ENCODE measurements at regions not wholly inside any gene's neighbourhood (a gene's known extent, or its start where the extent isn't known, plus 50 kb on each side); places are given as distances from the start of the nearest gene placed in this dataset.
"Not testable (repeated sequence)": the region's sequence is repeated elsewhere in the genome, so short reads cannot be mapped to it uniquely, and the experiment has no call there.

DNA sequence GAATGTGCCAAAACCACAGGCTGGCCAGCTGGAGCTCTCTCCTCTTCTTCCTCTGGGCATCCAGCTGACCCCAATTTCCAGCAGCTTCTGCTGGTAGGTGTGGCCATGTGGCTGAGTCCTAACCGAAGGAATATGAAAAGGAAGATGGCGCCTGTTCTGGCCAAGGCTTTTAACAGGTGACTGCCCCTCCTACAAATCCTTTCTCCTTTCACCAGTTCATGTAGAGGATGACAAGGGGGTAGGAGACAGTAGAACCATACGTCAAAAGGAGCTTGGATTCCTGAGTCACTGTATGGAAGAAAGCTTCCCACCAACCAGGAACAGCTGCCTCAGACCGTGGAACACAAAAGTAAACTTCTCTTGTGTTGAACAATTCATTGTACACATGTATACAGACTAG, 316.7 kb upstream of the IGF1R start:
- DNase-seq, result no peak

DNA sequence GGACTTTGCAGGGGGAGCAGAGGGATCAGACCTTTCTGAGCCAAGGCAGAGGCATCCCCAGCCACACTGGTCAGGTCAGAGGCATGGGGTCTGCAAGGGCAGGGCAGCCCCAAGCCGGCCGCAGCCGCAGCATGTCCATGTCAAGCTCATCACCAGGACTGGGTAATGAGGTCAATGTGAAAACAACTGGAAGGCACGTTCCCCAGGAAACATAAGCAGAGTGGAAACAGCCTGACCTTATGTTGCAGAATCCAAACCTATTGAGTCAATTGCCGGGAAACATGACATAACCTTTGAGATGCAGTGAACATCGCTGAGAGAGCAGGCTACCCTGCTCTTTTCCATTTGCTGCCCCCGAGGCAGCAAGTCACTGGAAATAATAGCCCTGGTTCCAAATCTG, 315.1 kb upstream of the IGF1R start:
- DNase-seq, result no peak

DNA sequence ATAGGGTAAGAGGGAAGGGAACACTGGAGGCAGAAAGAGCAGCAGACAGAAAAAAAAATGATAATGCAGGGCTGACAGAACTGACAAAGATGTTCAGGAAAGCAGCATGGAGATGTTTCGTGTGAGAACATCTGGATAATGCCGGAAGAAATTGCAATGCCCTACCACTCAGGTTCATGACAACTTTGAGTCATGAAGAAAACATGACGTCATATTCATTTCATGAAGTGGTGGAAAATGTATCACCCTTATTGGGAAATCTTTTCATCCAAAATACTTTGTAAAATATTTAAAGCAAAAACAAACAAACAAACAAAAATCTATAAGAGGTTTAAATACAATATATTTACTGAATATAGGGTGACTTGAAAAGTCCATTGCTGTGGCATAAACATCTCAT, 305.4 kb upstream of the IGF1R start:
- DNase-seq, result no peak

GRCh38 chr15:98344591-98344990, 303.7 kb upstream of the IGF1R start:
- no peak for DNase-seq

GRCh38 chr15:98347001-98347400, 301.3 kb upstream of the IGF1R start:
- DNase-seq, result no peak

GRCh38 chr15:98347866-98348265, 300.5 kb upstream of the IGF1R start:
- DNase-seq, result no peak

DNA sequence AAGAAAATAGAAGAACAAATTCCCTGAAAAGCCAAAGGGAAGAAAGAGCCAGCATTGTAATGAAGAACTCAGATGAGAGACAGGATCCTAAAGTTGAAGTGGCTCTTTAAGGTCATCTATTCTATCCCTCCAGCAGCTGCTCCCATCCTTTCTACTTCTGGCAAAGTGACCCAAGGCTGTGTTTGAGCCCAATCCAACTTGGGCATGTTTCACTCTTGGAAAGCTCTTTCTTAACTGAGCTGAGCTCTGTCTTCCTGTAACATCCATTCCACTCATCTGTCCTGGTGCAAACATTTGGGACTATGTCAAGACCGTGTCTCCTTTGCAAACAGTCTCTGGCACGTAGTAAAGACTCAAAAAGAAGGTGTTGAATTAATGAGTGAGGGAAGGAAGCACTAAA, 298.1 kb upstream of the IGF1R start:
- no peak for DNase-seq

GRCh38 chr15:98358274-98358673, 290.1 kb upstream of the IGF1R start:
- not testable (repeated sequence) for DNase-seq

GRCh38 chr15:98358971-98359370, 289.4 kb upstream of the IGF1R start:
- no peak for DNase-seq

GRCh38 chr15:98363416-98363815, 284.9 kb upstream of the IGF1R start:
- no peak for DNase-seq

GRCh38 chr15:98363955-98364354, 284.4 kb upstream of the IGF1R start:
- DNase-seq, result no peak

GRCh38 chr15:98369081-98369716, 279.1 kb upstream of the IGF1R start:
- no peak for DNase-seq

DNA sequence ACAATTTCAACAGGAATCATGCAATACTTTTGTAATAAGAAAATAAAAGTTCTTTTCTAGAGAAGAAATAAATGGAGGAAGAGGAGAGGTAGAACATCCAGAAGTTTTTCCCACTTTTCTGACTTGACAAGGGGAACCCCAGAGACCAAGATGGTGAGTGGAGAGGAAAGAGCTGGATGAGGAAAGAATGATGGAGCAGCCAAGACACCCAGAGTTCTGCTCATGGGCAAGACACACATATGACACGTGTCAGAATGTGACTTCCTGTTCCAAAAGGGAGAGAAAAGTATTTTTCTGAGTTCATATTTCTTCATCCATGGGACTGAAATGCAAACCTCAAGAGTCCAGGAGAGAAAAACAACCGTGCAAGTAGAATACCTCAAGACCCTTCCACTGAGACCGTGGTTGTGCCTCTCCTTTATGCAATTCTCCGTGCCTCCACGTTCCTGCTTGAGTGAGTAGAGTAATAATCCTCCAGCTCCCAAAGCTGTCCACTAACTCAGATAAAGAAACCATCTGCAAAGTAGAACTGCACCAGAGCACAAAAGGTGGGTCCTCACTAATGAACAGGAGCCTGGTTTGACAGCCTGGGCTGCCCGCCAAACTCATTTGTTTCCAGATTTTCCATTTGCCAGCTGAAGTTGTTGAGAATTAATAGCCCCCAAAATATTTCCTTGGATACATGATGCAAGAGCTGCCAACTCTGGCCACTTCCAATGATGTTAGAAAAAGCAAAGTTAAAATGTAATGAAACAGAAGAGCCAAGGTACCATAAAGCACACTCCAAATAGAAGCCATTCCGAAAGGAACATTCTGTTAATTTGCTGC, 272.6 kb upstream of the IGF1R start:
- no peak for DNase-seq

GRCh38 chr15:98380721-98381120, 267.6 kb upstream of the IGF1R start:
- DNase-seq, result no peak

DNA sequence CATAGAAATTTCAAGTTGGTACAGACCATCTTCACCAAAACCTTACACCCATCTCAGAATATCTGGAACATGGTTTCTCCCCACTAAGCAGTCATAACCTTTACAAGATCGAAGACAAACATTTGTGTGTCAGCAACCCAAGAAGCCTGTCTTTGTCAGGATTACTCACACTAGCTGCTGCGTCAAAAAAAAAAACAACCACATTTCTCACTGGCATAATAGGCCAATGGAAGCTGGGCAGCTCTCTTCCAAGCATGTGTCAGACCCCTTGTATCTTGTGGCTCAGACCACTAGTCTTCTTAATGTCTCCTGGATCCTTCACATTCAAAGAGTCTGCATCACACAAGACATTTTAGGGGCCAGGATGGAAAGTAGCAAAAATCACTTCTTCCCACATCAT, 266.9 kb upstream of the IGF1R start:
- DNase-seq, result no peak

- no peak for DNase-seq
These were observed 266.2 kb upstream of the IGF1R start for GRCh38 chr15:98382139-98382538.

GRCh38 chr15:98383571-98383970, 264.8 kb upstream of the IGF1R start:
- DNase-seq, result no peak

- no peak for DNase-seq
These were observed 263.9 kb upstream of the IGF1R start for GRCh38 chr15:98384328-98385029.

DNA sequence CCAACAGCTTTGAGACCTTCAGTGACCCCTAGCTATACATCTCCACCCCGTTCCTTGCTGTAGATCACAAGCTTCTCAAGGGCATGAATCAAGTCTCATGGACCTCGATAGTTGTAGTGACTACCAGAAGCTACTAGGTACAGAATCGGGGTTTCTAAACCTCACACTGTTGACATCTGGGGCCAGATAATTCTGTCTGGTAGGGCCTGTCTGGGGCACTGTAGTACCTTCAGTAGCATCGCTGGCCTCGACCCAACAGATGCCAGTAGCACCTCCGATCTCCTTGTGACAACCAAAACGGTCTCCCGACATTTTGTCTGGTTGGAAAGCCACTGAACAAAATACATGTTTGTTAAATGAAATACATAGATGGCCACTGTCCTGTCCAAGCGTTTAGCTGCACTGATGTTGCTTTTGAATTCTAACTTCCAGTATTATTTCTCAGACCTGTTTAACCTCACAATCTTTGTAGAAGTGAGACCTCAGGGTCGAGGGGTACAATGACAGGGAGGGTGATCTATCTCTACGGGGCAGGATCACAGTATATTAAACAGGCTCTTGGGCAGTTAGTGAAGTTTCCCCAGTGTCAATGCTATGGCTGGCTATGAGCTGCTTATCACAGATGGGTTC, 262.5 kb upstream of the IGF1R start:
- DNase-seq, result no peak

- no peak for DNase-seq
These were observed 261.8 kb upstream of the IGF1R start for GRCh38 chr15:98386561-98386960.

DNA sequence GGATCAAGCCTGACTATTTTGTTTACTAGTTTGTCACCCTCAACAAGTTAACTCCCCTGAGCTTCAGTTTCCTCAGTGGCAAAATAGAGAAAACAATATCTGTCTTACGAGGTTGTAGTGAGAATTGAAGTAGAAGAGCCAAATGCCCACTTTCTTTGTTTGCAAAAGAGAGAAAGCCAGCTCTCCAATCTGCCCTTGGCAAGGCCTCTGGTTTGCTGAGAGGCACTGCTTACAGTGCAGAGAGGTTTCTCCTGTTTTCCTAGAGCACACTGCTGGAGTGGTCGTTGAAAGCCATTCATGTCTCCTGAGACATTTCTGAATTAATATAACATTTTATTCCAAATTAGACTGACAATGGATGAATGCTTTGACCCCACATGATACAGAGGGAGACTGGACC, 260.5 kb upstream of the IGF1R start:
- DNase-seq, result no peak

GRCh38 chr15:98390946-98391530, 257.3 kb upstream of the IGF1R start:
- no peak for DNase-seq

- DNase-seq, result no peak
These were observed 256.8 kb upstream of the IGF1R start for GRCh38 chr15:98391568-98391967.

Measured in NCI-H2171 (cell line).